Daoy (cell line): ENCODE measurements at regions not wholly inside any gene's neighbourhood (a gene's known extent, or its start where the extent isn't known, plus 50 kb on each side); places are given as distances from the start of the nearest gene placed in this dataset.
"Not testable (repeated sequence)": the region's sequence is repeated elsewhere in the genome, so short reads cannot be mapped to it uniquely, and the experiment has no call there.

Experiments
- DNase-seq: peaks from one replicate; pipeline ENCODE4 v3.0.0-alpha.2; 2015; ENCODE audit warnings: low read depth

DNA sequence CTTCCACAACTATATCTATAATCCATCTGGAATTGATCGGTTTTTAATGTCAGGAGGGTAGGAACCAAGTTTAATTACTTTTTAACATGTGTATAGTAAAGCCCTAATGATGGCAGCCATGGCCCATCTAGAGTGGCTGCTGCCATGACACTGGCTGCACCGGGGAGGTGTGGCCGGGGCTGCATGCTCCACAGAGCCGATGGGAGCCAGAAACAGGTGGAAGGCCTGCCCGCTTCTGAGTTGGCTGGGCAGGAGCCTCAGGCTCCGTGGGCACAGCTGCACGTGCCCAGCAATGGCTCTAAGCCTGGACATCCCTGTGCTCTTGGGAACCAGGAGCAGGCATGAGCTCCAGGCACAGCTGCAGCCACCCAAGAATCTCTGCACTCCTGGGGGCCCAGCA lies 73.0 kb downstream of the GBP6 start:
- no peak for DNase-seq

DNA sequence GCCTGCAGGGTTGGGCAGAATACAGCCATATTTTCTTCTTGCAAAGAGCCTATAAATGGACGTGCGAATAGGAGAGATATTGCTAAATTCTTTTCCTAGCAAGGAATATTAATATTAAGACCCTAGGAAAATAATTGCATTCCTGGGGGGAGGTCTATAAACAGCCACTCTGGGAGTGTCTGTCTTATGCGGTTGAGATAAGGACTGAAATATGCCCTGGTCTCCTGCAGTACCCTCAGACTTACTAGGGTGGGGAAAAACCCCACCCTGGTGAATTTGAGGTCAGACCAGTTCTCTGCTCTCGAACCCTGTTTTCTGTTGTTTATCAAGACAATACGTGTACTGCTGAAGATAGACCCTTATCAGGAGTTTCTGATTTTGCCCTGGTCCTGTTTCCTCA lies 74.4 kb downstream of the GBP6 start:
- not testable (repeated sequence) for DNase-seq

DNA sequence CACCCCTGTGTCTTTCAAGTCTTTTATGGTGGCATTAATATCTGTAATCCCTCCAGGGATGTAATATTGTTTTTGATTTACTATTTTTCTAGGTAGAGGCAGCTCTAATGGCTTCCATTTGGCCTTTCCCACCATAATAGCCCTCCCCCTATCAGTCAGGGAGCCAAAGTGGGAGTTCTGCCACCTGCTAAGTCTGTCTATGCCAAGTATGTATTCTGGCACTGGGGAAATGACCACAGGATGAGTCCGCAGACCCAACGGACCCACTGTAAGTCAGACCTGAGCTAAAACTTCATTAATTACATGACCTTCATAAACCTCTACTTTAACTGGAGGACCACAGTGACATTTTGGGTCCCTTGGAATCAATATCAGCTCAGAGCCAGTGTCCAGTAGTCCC lies 77.1 kb downstream of the GBP6 start:
- no peak for DNase-seq

DNA sequence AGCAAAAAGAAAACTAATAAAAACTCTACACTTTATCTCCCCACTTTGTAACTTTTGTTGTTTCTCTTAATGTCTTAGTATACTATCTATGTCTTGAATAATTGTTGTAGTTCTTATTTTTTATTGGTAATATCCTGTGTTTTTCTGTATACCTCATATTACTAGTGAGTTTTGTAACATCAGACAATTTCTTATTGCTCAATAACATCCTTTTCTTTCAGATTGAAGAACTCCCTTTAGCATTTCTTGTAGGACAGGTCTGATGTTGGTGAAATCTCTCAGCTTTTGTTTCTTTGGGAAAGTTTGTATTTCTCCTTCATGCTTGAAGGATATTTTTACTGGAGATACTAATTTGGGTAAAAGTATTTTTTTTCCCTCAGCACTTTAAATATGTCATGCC lies 79.8 kb upstream of the LRRC8B start:
- no peak for DNase-seq

DNA sequence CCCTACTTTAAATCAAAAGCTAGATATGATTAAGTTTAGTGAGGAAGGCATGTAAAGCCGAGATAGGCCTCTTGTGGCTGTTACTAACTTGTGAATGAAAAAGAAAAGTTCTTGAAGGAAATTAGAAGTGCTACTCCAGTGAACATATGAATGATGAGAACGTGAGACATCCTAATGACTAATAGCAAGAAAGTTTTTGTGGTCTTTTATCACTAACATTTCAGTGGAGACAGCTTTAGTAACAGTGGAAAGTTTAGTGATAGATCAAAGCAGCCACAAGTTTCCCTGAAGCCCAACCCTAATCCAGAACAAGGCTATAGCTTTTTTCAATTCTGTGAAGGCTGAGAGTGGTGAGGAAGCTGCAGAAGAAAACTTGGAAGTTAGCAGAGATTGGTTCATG lies 73.6 kb upstream of the LRRC8B start:
- no peak for DNase-seq

DNA sequence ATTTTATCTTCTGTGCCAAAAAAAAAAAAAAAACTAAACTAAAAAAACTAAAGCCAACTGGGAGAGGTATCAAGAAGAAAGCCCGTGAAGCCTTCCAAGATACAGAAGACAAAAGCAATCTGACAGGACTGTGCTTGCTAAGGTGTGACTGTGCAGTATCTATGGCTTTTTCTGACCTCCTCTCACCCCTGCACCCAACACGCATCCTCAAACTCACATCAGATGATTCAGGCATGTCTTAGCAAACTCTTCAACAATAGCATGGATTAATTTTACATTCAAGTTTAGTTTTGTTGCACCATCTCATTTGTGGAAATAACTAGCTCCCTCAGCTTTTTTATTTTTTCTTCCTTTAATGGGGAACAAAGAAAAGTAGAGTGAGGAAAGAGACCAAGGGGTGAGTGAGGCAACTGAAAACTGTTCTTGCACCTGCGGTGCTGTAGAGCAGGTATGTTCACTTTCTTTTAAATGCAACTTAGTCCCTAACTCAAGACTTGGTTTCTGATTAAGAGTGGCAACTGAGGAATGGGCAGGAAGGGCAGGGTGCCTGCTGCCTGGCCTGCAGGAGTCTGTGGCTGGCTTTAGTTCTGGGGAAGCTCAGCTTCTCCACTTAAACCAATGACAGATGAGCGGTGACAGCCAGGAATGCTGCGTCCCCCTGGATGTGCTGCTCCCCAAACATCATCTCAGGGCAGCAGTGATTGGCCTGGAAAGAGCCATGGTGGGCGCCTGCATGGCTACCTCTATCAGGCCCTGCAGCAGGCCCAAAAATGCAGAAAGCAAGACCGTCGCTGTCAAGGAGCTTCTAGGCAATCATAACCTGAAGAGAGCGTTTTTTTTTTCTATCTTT lies 71.3 kb upstream of the LRRC8B start:
- DNase-seq = no peak

DNA sequence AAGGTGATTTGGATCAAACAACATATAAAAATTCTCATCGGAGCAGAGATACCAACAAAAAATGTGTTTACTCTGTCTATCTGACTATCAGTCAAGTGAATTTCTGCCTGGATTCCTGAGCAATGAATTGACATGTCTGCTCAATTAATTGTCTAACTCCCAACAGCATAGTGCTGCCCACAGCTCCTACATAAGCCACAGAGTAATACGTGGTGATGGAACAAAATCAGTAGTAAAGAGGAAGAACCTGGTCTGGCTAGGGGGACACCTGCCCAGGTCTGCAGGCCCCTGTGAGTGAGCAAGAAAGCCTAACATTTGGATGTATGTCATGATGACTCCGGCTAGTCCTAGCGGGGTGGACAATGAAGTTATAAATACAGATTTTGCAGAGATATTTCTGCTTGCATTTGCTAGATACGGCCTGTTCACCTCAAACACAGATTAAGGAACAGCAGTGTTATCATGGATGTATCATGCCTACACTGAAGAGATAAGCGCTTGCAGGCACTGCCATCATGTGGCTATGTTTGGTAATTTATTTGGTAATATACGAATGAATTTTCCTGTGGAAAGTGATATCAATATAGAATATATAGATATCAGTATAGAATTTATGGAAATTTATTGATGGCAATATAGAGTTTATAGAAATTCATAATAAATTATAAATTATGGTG lies 69.6 kb upstream of the LRRC8B start:
- DNase-seq = peak; percentile 60

DNA sequence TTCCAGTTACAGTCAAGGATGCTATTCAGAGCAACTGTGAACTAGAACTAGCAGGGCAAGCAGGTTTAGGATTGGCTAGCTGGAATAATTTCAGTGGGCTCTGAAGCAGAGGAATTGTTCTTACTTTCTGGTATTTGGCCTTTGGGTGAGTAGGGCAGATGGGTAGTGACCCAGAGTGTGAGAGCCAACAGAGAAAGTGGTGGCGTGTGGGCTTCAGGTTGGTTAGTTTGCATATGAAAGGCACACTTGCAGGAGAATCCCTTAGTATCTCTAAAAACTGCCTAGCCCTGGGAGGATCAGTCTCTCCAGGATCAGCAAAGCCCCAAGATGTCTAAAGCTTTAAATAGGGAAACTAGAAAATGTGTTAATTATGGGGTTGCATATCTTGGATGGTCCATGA lies 67.6 kb upstream of the LRRC8B start:
- no peak for DNase-seq

DNA sequence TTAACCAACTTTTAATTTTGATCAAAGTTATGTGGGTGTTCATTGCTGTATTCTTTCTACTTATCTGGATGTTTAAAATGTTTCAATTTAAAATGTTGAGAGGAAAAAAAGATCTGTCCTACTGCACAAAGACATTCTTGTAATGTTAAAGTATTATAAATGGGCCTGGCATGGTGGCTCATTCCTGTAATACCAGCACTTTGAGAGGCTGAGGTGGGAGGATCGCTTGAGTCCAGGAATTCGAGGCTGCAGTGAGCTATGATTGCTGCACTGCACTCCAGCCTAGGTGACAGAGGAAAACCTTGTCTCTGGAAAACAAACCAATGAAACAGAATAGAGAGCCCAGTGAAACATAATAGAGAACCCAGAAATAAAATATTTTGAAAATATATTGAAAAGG lies 65.5 kb upstream of the LRRC8B start:
- DNase-seq = no peak

DNA sequence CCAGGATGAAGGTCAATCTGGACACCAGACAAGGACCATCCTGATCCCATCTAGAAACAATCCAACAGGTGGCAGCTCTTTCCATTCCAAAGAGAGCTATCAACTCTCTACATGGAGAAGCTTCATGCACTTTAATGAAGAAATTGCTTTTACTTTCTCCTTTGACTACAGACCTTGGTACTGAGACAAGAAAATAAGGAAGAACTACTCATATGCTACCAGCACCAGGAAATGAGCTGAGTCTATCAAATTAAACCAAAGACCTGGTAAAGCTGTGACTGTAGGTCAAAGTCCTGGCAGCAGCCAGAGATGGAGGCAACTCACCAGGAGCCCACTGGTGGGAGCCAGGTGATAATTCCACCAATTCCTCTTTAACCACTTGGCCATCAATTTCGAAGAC lies 64.3 kb upstream of the LRRC8B start:
- no peak for DNase-seq

DNA sequence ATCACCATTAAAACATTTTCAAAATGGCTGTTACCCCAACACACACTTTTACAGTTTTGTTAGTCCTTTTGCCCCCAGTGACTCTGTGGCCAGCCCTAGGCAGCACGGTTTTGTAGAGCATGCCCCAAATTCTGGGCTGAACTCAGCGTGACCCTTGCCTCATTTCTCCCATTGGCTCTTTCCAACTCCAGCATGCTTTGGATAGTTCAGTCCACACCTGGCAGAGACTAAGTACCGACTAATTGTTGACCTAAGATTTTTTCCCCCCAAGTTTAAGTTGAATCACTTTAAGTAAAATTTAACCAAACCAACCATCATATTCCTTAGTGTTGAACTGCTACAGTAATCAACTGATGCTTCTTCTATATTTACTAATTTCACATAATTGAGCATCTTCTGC lies 62.4 kb upstream of the LRRC8B start:
- no peak for DNase-seq

DNA sequence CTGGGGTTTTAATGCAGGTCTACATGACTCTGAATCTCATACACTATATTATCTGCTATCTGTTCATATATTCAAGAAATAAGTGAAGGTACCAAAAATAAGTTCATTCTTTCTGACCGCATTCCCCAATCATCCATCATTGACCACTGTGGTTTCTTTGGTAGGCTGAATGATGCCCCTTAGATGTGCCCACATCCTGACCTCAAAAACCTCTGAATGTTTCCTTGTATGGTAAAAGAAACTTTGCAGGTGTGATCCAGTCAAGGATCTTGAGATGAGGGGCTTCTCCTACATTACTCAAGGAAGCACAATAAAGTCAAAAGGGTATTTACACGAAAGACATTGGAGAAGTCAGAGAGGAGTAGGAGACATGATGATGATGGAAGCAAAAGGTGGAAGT lies 60.6 kb upstream of the LRRC8B start:
- DNase-seq = peak; percentile 42

DNA sequence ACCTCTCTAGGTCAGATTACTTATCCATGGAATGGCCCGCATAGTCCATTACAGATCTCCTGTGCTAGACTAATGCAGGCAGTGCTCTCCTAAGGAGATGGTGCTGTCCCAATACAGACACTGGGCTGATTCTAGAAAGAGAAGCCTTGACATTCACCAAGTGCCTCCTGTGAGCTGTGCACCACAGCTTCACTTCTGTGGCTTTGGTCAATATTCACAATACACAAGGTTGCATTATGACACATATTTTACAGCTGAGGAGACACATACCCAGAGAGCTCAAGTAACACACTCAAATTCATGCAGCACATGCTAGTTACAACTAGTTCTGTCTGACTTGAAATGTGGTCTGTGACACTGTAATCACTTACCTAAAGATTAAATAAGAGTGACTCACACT lies 59.4 kb upstream of the LRRC8B start:
- peak; percentile 56 for DNase-seq

DNA sequence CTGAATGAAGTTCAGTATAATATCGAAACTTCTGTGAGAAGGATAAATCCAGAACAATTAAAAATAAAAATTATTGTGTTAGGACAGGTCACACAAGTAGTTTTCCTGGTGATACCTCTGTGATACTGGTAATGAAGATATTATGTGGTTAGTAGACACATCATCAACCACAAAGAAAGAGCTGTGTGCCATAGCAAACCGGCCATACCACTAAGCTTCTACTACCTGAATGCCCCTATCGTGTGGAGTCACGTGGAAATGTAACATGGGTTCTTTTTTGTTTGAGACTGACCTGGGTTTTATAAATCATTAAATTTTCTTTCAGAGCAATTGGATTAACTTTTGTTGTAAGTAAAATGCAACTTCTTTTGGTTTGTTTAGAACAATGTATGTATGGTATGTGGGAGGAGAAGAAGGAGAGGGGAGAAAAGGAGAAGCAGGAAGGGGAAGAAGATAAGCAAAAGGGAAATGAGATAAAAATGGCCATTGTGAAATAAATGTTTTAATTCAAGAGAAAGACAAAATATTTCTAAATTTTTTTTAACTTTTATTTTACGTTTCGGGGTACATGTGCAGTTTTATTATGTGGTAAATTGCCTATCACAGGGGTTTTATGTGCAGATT lies 58.2 kb upstream of the LRRC8B start:
- DNase-seq = peak; percentile 26

DNA sequence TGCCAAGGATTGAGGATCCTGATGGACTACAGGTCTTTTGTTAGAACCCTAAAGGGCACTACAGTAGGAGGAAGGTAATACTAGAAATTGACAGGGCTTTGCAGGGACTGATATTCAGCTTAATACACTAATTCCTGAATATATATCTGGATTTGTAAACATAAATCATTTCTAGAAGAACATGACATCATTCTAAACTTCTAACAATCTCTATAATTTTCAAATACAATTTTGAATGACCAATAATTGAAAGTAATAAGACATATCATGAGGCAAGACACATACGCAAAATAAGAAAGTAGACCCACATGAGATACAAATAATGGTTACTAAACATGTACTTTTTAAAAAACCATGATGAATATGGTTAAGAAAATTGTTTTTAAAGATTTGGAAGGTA lies 52.4 kb upstream of the LRRC8B start:
- no peak for DNase-seq

DNA sequence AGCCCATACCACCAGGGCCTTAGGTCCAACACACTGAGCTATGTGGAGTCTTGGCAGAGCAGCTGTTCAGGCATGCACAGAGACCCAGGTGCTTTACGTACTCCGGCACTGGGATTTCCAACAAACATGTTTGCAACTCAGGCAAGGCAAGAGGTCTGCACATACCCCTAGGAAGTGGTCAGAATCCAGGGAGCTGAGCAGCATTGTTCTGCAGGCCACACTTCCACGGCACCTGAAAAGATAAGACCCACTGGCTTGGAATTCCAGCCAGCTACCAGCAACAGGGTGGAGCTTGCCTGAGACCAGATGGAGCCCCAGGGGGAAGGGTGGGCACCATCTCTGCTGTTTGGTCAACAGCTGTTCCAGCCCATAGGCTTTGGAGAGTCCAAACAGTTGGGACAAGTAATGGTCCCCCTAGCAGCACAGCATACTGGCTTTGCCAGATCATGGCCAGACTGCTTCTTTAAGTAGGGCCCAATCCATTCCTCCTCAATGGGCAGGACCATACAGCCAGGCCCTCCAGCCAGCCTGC lies 51.7 kb upstream of the LRRC8B start:
- DNase-seq = no peak
